ENCODE measurements at regions not wholly inside any gene's neighbourhood (a gene's known extent, or its start where the extent isn't known, plus 50 kb on each side); places are given as distances from the start of the nearest gene placed in this dataset.

DNA sequence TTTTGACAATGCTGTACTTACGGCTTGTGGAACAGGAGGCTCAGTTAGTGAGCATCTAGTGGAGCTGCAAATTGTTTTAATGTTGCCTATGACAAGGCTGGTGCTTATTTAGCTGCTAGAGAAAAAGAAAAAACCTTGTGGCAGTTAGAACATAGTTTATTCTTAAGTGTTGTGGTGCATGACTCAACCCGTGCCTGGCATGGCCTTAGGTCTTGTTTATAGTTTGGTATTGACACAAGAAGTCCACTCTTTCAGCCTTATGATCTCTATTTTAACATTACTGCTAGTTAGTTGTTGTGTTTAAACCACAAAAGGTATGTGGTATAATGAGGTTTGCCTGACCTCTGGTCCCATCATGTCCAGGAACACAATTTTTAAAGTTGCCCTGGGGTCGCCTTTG lies 744.6 kb downstream of the FAM181B start:
- DNase-seq, result no peak
- no peaks in the 10 kb centered on the region for H3K27me3 Mint-ChIP-seq (ENCODE audit: insufficient read depth)
- Histone ChIP-seq H3K27me3 (ENCODE audit: control insufficient read depth, insufficient read depth, low read length, poor library complexity, severe bottlenecking) (no peaks in the 10 kb centered on the region), H3K27ac (ENCODE audit: low read depth, low read length) (no peak overlapping the region), H3K36me3 (ENCODE audit: control insufficient read depth, insufficient read depth, low read length) (no peaks in the 10 kb centered on the region), H3K4me1 (ENCODE audit: control insufficient read depth, insufficient read depth, low read length) (no peaks in the 10 kb centered on the region), H3K9ac (ENCODE audit: extremely low read depth, low read length, poor library complexity, severe bottlenecking) (no peak overlapping the region), H3K9me3 (ENCODE audit: control insufficient read depth, low read length) (peaks cover 11% of the 10 kb centered on the region), H3K4me3 (ENCODE audit: low read length) (no peak overlapping the region)
- H3K9me3 Mint-ChIP-seq, result peaks cover 51% of the 10 kb centered on the region
- no peak overlapping the region for H3K4me3 Mint-ChIP-seq
- peaks cover 14% of the 10 kb centered on the region for H3K36me3 Mint-ChIP-seq (ENCODE audit: low read depth)
- TF ChIP-seq, protein P1, sequence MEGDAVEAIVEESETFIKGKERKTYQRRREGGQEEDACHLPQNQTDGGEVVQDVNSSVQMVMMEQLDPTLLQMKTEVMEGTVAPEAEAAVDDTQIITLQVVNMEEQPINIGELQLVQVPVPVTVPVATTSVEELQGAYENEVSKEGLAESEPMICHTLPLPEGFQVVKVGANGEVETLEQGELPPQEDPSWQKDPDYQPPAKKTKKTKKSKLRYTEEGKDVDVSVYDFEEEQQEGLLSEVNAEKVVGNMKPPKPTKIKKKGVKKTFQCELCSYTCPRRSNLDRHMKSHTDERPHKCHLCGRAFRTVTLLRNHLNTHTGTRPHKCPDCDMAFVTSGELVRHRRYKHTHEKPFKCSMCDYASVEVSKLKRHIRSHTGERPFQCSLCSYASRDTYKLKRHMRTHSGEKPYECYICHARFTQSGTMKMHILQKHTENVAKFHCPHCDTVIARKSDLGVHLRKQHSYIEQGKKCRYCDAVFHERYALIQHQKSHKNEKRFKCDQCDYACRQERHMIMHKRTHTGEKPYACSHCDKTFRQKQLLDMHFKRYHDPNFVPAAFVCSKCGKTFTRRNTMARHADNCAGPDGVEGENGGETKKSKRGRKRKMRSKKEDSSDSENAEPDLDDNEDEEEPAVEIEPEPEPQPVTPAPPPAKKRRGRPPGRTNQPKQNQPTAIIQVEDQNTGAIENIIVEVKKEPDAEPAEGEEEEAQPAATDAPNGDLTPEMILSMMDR (conservative IDR thresholded peaks at IDR 0.05), result no peak
- no peak overlapping the region for H3K27ac Mint-ChIP-seq
- 97 to 100% methylated on average over 1 to 3 of the region's 3 CpGs for WGBS, 2 experiments (ENCODE audit: insufficient coverage in 1 of 2, insufficient read length in 1 of 2)
- no peaks in the 10 kb centered on the region for H3K4me1 Mint-ChIP-seq

- no peak for DNase-seq
- H3K27me3 Mint-ChIP-seq (ENCODE audit: insufficient read depth), result no peaks in the 10 kb centered on the region
Observed at GRCh38 chr11:81987829-81988472, 745.7 kb downstream of the FAM181B start.

DNA sequence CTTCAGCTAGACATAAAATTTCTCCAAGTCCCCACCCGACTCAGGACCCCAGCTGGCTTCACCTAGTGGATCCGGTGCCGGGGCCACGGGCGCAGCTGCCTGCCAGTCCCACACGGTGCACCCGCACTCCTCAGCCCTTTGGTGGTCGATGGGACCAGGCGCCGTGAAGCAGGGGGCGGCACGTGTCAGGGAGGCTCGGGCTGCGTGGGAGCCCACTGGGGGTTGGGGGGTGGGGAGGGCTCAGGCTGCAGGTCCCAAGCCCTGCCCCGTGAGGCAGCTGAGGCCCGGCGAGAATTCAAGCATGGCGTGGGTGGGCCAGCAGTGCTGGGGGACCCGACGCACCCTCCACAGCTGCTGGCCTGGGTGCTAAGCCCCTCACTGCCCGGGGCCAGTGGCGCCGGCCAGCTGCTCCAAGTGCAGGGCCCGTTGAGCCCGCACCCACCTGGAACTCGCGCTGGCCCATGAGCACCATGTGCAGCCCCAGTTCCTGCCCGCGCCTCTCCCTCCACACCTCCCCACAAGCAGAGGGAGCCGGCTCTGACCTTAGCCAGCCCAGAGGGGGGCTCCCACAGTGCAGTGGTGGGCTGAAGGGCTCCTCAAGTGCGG lies 747.0 kb downstream of the FAM181B start:
- TF ChIP-seq, protein P1 (conservative IDR thresholded peaks at IDR 0.05), result no peak
- no peak overlapping the region for H3K27ac Mint-ChIP-seq
- no peak overlapping the region for H3K27ac ChIP-seq (ENCODE audit: low read depth, low read length)
- peaks cover 14% of the 10 kb centered on the region for H3K36me3 Mint-ChIP-seq (ENCODE audit: low read depth)
- H3K36me3 ChIP-seq (ENCODE audit: control insufficient read depth, insufficient read depth, low read length), result no peaks in the 10 kb centered on the region
- no peak overlapping the region for H3K4me3 ChIP-seq (ENCODE audit: low read length)
- no peaks in the 10 kb centered on the region for H3K4me1 ChIP-seq (ENCODE audit: control insufficient read depth, insufficient read depth, low read length)
- no peak overlapping the region for H3K4me3 Mint-ChIP-seq
- H3K27me3 Mint-ChIP-seq (ENCODE audit: insufficient read depth), result no peaks in the 10 kb centered on the region
- no peak for DNase-seq
- H3K27me3 ChIP-seq (ENCODE audit: control insufficient read depth, insufficient read depth, low read length, poor library complexity, severe bottlenecking), result peaks cover 7% of the 10 kb centered on the region
- WGBS, 2 experiments (ENCODE audit: insufficient coverage in 1 of 2, insufficient read length in 1 of 2), result 85 to 90% methylated on average over 16 to 31 of the region's 31 CpGs
- H3K9me3 ChIP-seq (ENCODE audit: control insufficient read depth, low read length), result peaks cover 11% of the 10 kb centered on the region
- no peaks in the 10 kb centered on the region for H3K4me1 Mint-ChIP-seq
- peaks cover 54% of the 10 kb centered on the region for H3K9me3 Mint-ChIP-seq
- no peak overlapping the region for H3K9ac ChIP-seq (ENCODE audit: extremely low read depth, low read length, poor library complexity, severe bottlenecking)

More at GRCh38 chr11:81987829-81988472, 745.7 kb downstream of the FAM181B start:
- Mint-ChIP-seq H3K9me3 (peaks cover 55% of the 10 kb centered on the region), H3K27ac (no peak overlapping the region), H3K4me1 (no peaks in the 10 kb centered on the region), H3K36me3 (ENCODE audit: low read depth) (peaks cover 14% of the 10 kb centered on the region), H3K4me3 (no peak overlapping the region)
- no peak overlapping the region for H3K27ac ChIP-seq (ENCODE audit: low read depth, low read length)
- H3K9me3 ChIP-seq (ENCODE audit: control insufficient read depth, low read length), result peaks cover 11% of the 10 kb centered on the region
- no peak overlapping the region for H3K9ac ChIP-seq (ENCODE audit: extremely low read depth, low read length, poor library complexity, severe bottlenecking)
- no peak overlapping the region for H3K4me3 ChIP-seq (ENCODE audit: low read length)
- TF ChIP-seq, protein P1 (conservative IDR thresholded peaks at IDR 0.05), result no peak
- WGBS, 2 experiments (ENCODE audit: insufficient coverage in 1 of 2, insufficient read length in 1 of 2), result 86 to 92% methylated on average over 2 to 3 of the region's 3 CpGs
- peaks cover under 1% of the 10 kb centered on the region for H3K27me3 ChIP-seq (ENCODE audit: control insufficient read depth, insufficient read depth, low read length, poor library complexity, severe bottlenecking)
- no peaks in the 10 kb centered on the region for H3K4me1 ChIP-seq (ENCODE audit: control insufficient read depth, insufficient read depth, low read length)
- no peaks in the 10 kb centered on the region for H3K36me3 ChIP-seq (ENCODE audit: control insufficient read depth, insufficient read depth, low read length)

All from endodermal cell (in vitro differentiated cells).